Skin of body (tissue), 1 donor: ENCODE measurements at regions not wholly inside any gene's neighbourhood (a gene's known extent, or its start where the extent isn't known, plus 50 kb on each side); places are given as distances from the start of the nearest gene placed in this dataset.

Source experiments
- DNase-seq: peaks from one replicate; lab custom pipeline; 2025; lab: John Stamatoyannopoulos, UW

DNA sequence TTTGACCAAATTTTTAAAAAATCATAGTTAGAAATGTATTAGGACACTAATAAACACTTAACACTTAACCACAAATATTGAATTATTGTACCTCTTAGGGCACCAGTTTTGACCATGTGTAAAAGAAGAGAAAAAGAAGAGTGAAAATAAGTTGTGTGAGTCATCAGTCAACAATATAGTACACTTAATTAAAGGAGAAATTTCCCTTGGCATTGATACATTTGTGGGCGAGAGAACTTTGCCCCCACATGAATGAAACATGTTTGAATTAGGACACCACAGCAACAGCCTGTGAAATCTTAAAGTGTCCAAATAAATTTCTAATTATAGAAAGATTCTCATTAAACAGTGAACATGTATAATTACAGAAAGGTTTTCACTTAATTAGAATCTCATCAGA is 1292.8 kb upstream of the TENM3 start:
- no peak for DNase-seq

DNA sequence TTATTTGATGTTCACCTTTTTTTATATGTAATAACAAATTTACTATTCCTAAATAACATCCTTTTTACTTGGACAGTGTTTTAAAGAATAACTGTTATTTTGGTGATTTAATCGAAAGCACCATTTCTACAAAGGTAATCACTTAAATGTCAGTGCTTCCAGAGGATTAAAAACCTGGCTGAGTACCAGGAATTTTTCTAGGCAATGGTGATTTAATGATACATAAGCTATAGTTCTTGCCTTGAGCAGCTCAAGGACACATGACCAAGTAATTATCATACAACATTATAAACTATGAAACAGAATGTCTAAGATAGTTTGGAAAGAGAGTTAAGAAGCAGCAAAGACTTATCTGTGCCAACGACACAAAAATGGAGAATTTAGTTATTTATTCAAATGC is 1291.9 kb upstream of the TENM3 start:
- DNase-seq = no peak

DNA sequence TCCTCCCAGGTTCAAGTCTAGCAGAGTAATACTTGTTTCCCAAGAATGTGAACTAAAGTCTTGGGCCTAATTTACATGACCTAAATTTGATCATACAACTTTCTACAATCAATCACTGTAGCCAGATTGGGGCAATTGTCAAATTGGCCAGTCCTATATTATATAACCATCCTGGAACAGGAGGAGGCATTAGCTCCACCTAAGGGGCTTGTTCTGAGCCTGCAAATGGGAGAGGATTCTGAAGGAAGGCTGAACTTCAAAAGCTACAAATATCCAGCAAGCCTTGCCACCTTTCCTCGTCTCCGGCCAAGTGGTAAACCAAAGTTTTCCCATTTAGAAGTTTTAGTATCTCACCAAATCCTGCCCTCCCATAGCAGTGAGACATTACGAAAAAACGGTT is 1289.6 kb upstream of the TENM3 start:
- DNase-seq = no peak

DNA sequence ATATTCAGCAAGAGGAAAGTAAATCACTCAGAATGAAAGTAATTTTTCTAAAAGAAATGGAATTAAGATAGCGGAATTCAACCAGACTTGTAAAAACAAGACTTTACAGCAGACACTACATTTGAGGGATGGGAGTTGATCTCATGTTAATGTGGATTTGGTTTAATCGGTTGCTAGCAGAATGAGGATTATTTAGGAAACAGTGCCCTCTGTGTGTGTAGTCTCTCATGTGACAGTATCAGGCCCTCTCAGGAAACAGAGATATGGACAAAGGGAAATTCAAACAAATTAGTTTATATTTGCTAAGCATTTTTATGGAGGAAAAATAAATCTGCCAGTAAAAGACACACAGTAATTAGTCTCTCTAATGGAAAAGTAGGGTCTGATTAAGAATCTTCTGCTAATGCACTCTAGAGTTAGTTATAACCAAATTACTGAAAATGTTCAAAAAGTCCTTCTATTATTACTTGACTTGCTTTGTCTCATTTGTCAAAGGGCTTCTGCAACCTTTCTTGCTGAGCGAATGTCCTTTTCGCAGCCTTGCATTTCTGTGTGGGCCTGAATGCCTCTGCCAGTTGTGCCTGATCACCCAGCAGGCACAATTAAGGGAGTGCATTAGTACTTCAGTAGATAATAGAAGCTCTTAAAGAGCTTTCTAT is 1282.3 kb upstream of the TENM3 start:
- DNase-seq = no peak

DNA sequence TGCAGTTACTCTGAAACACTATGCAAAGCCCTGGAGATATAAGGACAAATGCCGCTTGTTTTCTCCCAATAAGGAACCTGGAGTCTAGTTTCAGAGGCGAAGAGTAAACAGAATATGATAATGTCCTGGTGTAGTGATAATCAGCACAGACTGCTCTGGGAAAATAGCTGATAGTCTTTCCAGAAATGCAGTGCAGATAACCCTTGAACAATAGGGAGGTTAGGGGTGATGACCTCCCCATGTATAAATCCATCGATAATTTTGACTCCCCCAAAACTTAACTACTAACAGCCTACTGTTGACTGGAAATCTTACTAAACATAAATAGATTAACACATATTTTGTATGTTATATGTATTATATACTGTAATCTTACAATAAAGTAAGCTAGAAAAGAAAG is 1280.9 kb upstream of the TENM3 start:
- DNase-seq = no peak

DNA sequence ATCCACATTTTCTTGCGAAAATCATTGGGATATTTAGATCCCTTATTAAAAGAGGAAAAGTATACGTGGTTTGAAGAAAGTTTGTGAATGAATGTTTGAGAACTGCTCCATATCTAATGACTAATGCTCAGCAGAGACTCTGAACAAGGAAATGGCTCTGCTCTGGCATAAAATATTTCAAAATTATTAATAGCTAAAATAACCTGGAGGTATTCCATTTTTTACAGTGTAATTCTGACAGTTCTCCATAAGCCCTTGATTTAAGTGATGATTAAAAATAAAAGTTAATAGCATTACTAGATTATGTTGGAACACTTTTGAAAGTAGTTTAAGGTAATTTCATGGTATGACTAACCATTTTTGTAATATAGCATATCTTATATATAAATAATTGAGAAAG is 1276.9 kb upstream of the TENM3 start:
- DNase-seq = no peak

DNA sequence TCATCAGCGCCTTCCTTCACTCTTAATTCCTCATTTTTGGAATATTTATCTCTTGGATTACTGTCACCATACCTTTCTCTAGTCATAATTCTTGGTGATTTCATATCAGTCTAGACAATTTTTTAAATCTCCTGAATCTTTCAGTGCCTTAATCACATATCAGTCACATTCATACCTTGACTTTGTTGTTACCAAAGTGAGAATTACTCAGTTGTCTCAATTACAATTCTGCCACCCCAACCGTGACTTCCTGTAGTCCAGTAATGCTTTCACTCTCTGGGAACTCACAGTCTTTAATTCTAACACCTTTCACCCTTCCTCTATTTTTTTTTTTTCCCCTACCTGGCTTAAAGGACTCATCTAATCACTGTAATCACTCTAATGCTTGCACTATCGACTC is 1275.3 kb upstream of the TENM3 start:
- DNase-seq = no peak

DNA sequence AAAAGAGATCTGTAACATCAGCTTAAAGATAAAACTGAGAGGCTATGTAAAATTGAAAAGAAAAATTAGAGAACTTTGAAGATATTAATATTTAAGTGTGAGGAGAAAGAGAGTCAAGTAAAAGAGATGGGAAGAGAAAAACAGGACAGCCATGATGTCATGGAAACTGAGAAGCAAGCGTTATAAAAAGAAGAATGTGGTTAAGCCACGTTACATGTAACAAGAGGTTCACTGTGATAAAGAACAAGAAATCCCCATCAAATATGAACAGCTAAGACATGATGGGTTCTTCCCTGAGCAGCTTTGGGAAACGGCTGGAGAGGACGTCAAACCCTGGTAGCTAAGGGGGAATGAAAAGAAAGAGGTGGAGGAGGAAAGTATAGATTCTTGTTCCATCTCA is 1269.3 kb upstream of the TENM3 start:
- no peak for DNase-seq

DNA sequence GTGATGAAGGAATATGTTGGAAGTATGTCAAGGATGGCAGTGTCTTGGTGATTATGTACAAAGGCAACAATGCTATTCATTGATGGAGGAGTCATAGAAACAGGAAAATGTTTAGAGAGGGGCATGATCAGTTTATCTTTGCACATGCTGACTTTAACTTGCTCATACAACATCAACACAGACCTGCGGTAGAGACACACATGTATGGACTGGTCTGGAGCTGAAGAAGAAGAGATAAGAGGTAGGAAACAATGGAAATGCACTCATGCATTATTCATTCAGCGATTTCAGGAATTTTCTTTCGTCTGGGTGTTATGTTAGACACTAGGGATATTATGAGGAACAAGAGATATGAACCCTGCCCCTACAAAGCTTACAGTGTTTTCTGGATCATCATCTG is 1252.3 kb upstream of the TENM3 start:
- DNase-seq = no peak

DNA sequence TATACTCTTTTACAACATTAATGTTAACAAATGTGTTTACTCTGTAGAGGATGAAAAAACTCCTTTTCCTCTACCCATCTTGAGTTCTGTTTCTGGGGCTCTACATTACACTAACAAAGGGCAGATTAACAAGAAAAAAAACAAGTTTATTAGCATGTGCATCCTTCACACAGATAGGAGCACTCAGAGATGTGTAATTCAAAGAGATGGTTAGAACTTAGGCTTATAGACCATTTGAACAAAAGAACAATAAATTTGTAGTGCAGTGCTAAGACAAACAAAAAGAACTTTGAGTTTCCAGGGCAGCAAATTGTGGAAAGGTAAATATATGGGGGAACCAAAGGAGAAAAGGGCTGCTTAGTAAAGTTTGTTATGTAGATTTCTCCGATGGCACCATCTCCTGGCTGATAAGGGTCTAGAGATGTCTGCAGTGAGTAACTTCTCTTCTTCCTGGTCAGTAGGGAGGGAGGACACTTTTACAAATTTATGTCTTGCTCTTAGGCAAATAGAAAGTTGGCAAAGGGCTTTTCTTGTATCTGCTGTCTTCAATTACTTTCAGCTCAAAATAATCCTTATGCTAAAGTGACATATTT is 1249.9 kb upstream of the TENM3 start:
- no peak for DNase-seq

DNA sequence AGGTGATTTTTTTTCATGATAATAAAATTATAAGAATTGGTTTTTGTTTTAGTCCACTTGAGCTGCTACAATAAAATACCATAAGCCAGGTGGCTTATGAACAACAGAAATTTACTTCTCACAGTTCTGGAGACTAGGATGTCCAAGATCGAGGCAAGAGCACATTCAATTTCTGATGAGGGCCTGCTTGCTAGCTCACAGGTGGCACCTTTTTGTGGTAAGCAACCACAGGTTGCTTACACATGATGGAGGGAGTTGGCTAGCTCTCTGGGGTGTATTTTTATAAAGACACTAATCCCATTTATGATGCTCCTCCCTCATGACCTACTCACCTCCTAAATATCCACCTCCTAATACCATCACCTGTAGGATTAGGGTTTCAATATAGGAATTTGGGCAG is 1248.5 kb upstream of the TENM3 start:
- DNase-seq = no peak

DNA sequence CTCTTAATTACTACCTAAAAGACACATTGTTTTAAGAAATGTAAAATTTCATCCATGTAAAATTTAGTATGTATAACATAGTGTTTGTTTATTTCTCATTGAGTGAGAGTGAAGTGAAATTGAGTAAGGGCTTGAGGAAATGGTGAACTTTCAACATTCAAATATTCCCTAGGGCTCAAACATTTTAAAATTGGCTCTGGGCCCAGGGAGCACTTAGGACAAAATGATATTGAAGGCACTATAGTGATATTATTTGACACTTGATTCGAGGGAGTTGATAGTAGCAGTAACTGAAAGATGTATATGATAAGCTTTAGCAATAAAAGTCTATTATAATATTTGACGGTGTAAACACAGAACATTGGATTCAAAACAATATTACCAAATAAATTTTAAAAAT is 1244.0 kb upstream of the TENM3 start:
- no peak for DNase-seq

DNA sequence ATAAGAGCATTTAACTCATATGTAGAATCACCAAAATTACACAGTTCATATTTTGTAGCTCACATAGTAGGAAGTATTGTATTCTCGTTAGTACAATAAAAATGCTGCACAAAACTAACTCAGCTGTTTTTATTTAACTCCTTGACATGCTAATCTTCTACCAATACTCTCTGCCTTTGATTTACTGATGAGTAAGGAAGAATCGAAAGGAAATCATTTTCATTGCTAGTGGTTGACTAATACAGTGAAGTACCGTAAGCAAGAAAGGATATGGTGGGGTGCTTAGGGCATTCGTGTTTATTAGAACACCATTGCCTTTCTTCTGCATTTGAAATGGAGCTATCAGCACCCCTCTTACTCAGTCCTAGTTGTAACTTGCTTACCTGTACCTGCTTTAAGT is 1239.1 kb upstream of the TENM3 start:
- no peak for DNase-seq

DNA sequence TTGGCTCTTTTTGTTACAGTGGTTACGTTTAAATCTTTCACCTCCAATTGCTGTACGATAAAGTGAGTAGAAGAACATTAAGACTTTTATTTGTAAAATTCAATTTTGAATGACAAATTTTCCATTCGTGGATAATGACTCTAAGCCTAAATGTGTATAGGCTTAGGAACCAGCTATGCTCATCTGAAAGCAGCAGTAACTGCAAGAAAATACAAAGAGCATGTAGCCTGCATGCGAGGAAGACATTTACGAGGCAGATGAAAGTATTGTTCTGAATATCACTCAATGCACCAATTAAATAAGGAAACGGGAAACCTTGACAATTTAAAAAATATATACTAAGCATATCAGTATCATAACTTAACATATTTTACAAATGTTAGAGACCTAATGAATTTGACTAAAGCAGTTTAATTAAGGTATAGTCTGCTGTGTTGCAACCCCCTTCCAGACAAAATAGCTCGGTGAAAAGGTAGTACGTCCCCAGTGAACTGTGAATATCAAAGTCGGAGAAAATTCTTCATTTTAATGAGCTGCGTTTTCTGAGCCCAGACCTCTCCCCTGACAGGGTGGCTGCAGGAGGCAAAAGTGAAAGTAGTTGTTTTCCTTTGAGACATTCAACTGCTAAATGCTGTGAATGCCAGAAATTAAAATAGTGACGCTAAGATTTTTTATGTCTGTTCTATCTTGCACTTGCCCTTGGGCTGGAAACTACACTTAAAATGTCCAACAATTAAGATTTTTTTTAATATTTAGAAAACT is 1236.5 kb upstream of the TENM3 start:
- no peak for DNase-seq

DNA sequence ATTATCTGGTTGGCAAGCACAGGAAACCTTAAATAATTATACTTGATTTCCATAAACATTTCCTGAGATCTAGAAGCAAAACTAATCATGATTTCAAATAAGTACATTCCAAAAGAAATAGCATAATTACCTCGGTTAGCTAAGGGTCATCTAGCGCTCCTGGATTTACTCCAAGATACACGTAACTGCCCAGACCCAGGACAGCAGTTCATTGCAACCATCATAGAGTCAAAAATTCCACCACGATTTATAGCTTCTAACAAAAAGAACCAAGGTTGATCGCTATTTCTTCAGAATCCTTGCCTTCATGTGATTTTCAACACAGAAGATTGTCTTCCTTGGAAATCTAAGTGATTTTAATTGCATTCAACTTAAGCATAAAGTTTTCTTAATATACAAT is 1235.5 kb upstream of the TENM3 start:
- no peak for DNase-seq

DNA sequence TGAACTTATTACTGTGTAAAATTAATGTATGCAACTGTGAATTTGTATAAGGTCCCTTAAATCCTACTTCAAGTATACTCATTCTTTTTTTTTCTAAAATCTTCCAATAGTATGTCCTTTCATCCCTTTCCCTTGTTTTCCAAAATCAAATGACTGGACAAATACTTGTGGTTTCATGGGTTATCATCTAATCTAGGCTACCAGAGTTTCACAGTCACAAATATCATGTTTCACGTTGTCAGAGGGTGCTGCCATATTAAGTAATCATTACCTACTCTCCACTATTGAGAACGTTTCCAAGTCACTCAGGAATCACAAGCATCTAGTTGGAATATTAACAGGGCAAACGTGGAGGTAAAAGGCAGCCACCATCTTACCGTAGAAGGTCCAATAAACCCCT is 1235.0 kb upstream of the TENM3 start:
- DNase-seq = no peak

DNA sequence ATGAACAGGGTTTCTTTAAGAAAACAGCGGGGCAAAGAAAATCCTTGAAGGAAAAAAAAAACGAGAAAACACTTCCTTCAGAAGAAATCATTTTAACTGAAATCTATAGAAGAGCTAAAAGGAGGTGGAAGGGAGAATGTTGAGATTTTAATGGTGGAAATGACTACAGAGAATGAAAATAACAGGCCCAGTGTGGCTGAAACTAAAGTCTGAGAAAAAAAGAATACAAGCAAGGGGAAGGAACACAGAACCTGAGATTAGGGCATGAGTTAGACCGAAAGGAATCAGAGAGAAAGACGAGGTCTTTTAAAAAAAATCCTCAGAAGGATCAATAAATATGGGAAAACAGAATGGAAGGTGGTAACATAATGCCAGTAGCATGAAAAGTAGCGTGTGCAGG is 1230.0 kb upstream of the TENM3 start:
- DNase-seq = no peak

DNA sequence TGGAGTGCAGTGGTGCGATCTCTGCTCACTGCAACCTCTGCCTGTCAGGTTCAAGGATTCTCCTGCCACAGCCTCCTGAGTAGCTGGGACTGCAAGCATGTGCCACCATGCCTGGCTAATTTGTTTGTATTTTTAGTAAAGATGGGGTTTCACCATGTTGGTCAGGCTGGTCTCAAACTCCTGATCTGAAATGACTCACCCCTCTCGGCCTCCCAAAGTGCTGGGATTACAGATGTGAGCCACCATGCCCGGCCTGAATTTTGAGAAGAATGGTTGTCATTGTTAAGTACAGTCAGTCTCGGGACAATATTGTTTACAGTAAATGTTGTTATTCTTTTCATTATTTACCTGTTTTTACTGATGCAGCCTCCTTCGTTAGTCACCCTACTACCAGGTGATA is 1226.2 kb upstream of the TENM3 start:
- no peak for DNase-seq

DNA sequence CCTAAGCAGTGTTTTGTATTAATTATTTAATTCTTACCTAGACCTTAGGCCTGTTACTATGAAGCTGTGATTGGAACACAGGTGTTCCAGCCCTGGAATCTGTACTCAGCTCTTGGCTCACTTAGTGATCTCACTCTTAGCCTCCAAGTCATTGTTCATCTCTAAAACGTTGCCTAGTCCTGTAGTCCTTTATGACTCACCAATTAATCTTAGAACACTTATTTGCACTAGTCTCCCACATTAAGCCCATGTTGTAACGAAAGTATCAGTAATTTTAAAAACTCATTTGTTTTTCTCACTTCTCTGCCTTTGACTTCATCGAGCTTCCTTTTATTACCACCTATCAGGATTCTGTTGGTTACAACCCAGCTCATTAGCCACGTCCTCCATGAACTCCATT is 1224.7 kb upstream of the TENM3 start:
- no peak for DNase-seq

DNA sequence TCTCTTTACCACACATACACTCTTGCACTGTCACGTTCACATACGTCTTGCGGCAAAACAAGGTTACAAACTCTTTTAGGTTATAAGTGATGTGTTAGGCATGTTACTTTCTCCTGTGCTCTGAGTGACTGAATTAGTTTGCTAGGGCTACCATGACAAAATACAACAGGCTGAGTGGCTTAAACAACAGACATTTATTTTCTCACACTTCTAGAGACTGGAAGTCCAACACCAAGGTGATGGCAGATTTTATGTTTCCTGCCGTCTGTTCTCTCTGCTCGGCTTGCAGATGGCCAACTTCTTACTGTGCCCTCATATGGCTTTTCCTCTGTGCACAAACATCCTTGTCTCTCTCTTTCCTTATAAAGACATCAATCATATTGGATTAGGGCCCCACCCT is 1224.3 kb upstream of the TENM3 start:
- DNase-seq = no peak

DNA sequence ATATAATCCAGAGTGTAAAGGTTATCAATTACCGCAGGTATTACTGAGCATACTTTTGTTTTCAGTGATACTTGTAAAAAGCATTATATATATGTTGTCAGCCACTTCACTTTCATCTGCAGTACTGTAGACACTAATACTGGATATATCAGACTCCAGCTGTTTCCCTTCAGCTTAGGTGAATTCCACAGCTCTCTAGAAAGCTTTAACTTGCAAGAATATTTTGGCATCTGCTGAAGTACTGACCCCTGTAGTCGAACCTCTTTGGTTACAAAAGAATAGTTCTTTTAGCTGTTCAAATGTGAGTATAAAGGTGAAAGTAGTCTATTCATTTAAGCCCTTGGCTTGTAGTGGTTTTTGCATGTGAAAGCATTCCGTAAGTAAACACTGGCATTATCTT is 1222.7 kb upstream of the TENM3 start:
- DNase-seq = no peak

DNA sequence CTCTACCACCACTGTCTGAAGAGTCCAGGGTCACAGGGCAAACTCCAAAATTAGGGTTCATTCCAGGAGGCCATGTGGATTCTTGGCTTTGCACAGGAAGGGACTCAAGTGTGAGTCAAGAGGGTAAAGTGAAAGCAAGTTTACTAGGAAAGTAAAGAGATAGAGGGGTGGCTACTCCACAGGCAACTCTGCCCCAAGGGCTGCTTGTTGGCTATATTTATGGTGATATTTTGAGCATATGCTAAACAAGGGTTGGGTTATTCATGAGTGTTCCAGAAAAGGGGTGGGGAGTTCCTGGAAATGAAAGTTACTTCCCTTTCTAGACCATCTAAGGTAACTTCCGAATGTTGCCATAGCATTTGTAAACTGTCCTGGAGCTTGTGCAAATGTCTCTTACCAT is 1222.0 kb upstream of the TENM3 start:
- no peak for DNase-seq
